GM18517 (cell line): ENCODE measurements at regions not wholly inside any gene's neighbourhood (a gene's known extent, or its start where the extent isn't known, plus 50 kb on each side); places are given as distances from the start of the nearest gene placed in this dataset.

Experiments
- ATAC-seq: cut with Tn5 transposase; IDR thresholded peaks from one replicate; pipeline ENCODE4 v1.9.1; 2021; ENCODE audit warnings: mild to moderate bottlenecking, moderate library complexity; ENCODE audit not compliant: unreplicated experiment

GRCh38 chrX:45758738-45759397 is 558.2 kb upstream of the DIPK2B start:
- ATAC-seq, result peak; percentile 87

GRCh38 chrX:45758319-45758718 is 557.6 kb upstream of the DIPK2B start:
- ATAC-seq, result no peak

- no peak for ATAC-seq
Observed at GRCh38 chrX:45757272-45757671, 556.6 kb upstream of the DIPK2B start.

- no peak for ATAC-seq
Observed at GRCh38 chrX:45756557-45756956, 555.9 kb upstream of the DIPK2B start.

GRCh38 chrX:45755703-45756102 is 555.0 kb upstream of the DIPK2B start:
- no peak for ATAC-seq

- no peak for ATAC-seq
Observed at GRCh38 chrX:45751156-45751555, 550.5 kb upstream of the DIPK2B start.

- ATAC-seq, result no peak
Observed at GRCh38 chrX:45750639-45751038, 550.0 kb upstream of the DIPK2B start.

GRCh38 chrX:45749375-45749774 is 548.7 kb upstream of the DIPK2B start:
- no peak for ATAC-seq

GRCh38 chrX:45748369-45748774 is 547.7 kb upstream of the DIPK2B start:
- no peak for ATAC-seq

GRCh38 chrX:45747905-45748304 is 547.2 kb upstream of the DIPK2B start:
- ATAC-seq, result no peak

GRCh38 chrX:45745479-45745878 is 544.8 kb upstream of the DIPK2B start:
- no peak for ATAC-seq

- no peak for ATAC-seq
Observed at GRCh38 chrX:45743906-45744625, 543.4 kb upstream of the DIPK2B start.

GRCh38 chrX:45743081-45743533 is 542.4 kb upstream of the DIPK2B start:
- ATAC-seq, result no peak

GRCh38 chrX:45740291-45740690 is 539.6 kb upstream of the DIPK2B start:
- no peak for ATAC-seq

- ATAC-seq, result no peak
Observed at GRCh38 chrX:45735571-45735970, 534.9 kb upstream of the DIPK2B start.

GRCh38 chrX:45731448-45731847 is 530.8 kb upstream of the DIPK2B start:
- no peak for ATAC-seq

- ATAC-seq, result no peak
Observed at GRCh38 chrX:45727761-45728160, 527.1 kb upstream of the DIPK2B start.

GRCh38 chrX:45722471-45722870 is 521.8 kb upstream of the DIPK2B start:
- ATAC-seq, result no peak

- ATAC-seq, result no peak
Observed at GRCh38 chrX:45719751-45720501, 519.2 kb upstream of the DIPK2B start.

- no peak for ATAC-seq
Observed at GRCh38 chrX:45718676-45719075, 518.0 kb upstream of the DIPK2B start.

GRCh38 chrX:45716750-45717149 is 516.1 kb upstream of the DIPK2B start:
- ATAC-seq, result no peak

- ATAC-seq, result no peak
Observed at GRCh38 chrX:45715748-45716147, 515.1 kb upstream of the DIPK2B start.
